ENCODE measurements at regions not wholly inside any gene's neighbourhood (a gene's known extent, or its start where the extent isn't known, plus 50 kb on each side); places are given as distances from the start of the nearest gene placed in this dataset.

DNA sequence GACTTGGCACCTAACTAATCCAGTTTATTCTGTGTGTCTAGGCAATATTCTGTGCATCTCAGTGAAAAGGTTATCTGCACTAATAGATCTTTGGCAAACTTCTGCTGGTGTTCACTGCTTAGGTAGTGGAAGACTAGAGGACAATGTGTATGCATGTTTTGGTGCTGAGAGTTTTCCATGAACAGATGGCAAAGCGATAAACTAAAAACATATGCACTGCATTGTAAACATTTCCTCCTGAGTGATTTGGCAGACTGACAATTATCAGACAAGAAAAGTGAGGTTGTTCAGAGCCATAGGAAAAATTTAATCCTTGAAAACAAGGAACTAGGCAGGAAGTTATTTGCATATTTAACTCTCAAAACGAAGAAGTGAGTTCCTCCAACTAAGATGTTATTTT is 400.4 kb downstream of the ATP23 start:
- no peaks in the 10 kb centered on the region for H3K36me3 ChIP-seq (replicated peaks in 1 of 2; ENCODE audit: control extremely low read depth in 1 of 2, control insufficient read depth in 1 of 2, extremely low read depth in 1 of 2, insufficient read depth in 2 of 2, low read length in 1 of 2)
- TF ChIP-seq, protein P1, sequence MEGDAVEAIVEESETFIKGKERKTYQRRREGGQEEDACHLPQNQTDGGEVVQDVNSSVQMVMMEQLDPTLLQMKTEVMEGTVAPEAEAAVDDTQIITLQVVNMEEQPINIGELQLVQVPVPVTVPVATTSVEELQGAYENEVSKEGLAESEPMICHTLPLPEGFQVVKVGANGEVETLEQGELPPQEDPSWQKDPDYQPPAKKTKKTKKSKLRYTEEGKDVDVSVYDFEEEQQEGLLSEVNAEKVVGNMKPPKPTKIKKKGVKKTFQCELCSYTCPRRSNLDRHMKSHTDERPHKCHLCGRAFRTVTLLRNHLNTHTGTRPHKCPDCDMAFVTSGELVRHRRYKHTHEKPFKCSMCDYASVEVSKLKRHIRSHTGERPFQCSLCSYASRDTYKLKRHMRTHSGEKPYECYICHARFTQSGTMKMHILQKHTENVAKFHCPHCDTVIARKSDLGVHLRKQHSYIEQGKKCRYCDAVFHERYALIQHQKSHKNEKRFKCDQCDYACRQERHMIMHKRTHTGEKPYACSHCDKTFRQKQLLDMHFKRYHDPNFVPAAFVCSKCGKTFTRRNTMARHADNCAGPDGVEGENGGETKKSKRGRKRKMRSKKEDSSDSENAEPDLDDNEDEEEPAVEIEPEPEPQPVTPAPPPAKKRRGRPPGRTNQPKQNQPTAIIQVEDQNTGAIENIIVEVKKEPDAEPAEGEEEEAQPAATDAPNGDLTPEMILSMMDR (IDR thresholded peaks at IDR 0.05): no peak
- TF ChIP-seq EZH2 (IDR thresholded peaks at IDR 0.05; ENCODE audit: borderline replicate concordance, insufficient read depth, low read depth, low read length, poor library complexity, severe bottlenecking): no peak
- no peak overlapping the region for H3K27ac ChIP-seq (ENCODE audit: low read length in 2 of 2)
- no peak overlapping the region for H3K9ac ChIP-seq (ENCODE audit: low read length)
- POLR2A ChIA-PET: no interaction called here
- no peak for ATAC-seq (ENCODE audit: low read depth)
- WGBS (ENCODE audit: insufficient coverage): no CpG with 5 or more reads among the region's 2 CpGs
- CTCF ChIA-PET: interaction anchor here (0.9 kb wide), 1 partner anchor 9 kb away, joined by 3 read pairs; no protein-coding TSS in a partner anchor
- H3K4me1 ChIP-seq (ENCODE audit: control insufficient read depth in 2 of 2, insufficient read depth in 2 of 2, low read length in 2 of 2): peaks cover 0 to 3% of the 10 kb centered on the region in 2 donors
- no peak for DNase-seq
- H2AFZ ChIP-seq (ENCODE audit: insufficient read depth, low read depth, low read length, poor library complexity, severe bottlenecking): no peak overlapping the region
- H3K4me3 Mint-ChIP-seq: no peak overlapping the region
- no peaks in the 10 kb centered on the region for H3K27me3 ChIP-seq (replicated peaks in 1 of 4; ENCODE audit: control extremely low read depth in 1 of 4, control insufficient read depth in 3 of 4, insufficient read depth in 4 of 4, low read length in 3 of 4)
- H3K4me3 ChIP-seq (ENCODE audit: control extremely low read depth in 1 of 5, extremely low read depth in 1 of 5, insufficient read depth in 1 of 5, low read depth in 2 of 5, low read length in 4 of 5): no peak overlapping the region
- H3K9me3 ChIP-seq (ENCODE audit: control extremely low read depth in 1 of 3, control insufficient read depth in 2 of 3, insufficient read depth in 1 of 3, low read length in 2 of 3): no peaks in the 10 kb centered on the region
- peaks cover 8% of the 10 kb centered on the region for H3K27me3 Mint-ChIP-seq
- no peak overlapping the region for H3K4me2 ChIP-seq (replicated peaks; ENCODE audit: low read depth, low read length, poor library complexity, severe bottlenecking)
- peaks cover 3% of the 10 kb centered on the region for H3K4me1 Mint-ChIP-seq
- H3K27ac Mint-ChIP-seq: no peak overlapping the region
- H4K20me1 ChIP-seq (ENCODE audit: control insufficient read depth, insufficient read depth, low read length, poor library complexity, severe bottlenecking): no peaks in the 10 kb centered on the region
- H3K9me3 Mint-ChIP-seq (ENCODE audit: insufficient read depth): no peaks in the 10 kb centered on the region
- intact Hi-C loops (cut with micrococcal nuclease): no loop called here
- H3K79me2 ChIP-seq (ENCODE audit: control insufficient read depth, insufficient read depth, low read length): no peaks in the 10 kb centered on the region

DNA sequence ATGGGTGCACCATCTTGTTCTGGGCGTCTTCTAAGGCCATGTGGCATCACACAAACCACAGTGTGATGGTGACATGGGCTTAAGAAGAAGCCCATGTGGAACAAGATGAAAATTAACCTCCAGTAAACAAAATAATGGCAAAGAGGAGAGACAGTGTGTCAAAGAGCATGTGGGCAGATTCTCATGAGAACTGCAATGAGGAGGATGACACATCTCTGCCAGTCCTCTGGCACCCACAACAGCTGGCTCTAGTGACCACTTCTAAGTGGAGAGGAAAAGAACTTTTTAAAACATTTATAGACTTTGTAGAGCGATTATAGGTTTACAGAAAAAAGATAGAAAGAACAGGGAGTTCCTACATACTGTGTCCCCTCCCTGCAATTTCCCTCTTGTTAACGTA is 401.4 kb downstream of the ATP23 start:
- Histone ChIP-seq H3K9me3 (ENCODE audit: control extremely low read depth in 1 of 3, control insufficient read depth in 2 of 3, insufficient read depth in 1 of 3, low read length in 2 of 3) (no peaks in the 10 kb centered on the region), H3K4me2 (replicated peaks; ENCODE audit: low read depth, low read length, poor library complexity, severe bottlenecking) (no peak overlapping the region), H3K27me3 (replicated peaks in 1 of 4; ENCODE audit: control extremely low read depth in 1 of 4, control insufficient read depth in 3 of 4, insufficient read depth in 4 of 4, low read length in 3 of 4) (no peaks in the 10 kb centered on the region), H3K36me3 (replicated peaks in 1 of 2; ENCODE audit: control extremely low read depth in 1 of 2, control insufficient read depth in 1 of 2, extremely low read depth in 1 of 2, insufficient read depth in 2 of 2, low read length in 1 of 2) (no peaks in the 10 kb centered on the region), H3K4me1 (ENCODE audit: control insufficient read depth in 2 of 2, insufficient read depth in 2 of 2, low read length in 2 of 2) (no peaks in the 10 kb centered on the region), H3K4me3 (ENCODE audit: control extremely low read depth in 1 of 5, extremely low read depth in 1 of 5, insufficient read depth in 1 of 5, low read depth in 2 of 5, low read length in 4 of 5) (no peak overlapping the region), H3K9ac (ENCODE audit: low read length) (no peak overlapping the region), H2AFZ (ENCODE audit: insufficient read depth, low read depth, low read length, poor library complexity, severe bottlenecking) (no peak overlapping the region), H3K79me2 (ENCODE audit: control insufficient read depth, insufficient read depth, low read length) (no peaks in the 10 kb centered on the region), H4K20me1 (ENCODE audit: control insufficient read depth, insufficient read depth, low read length, poor library complexity, severe bottlenecking) (no peaks in the 10 kb centered on the region), H3K27ac (ENCODE audit: low read length in 2 of 2) (no peak overlapping the region)
- no CpG with 5 or more reads among the region's 3 CpGs for WGBS (ENCODE audit: insufficient coverage)
- ATAC-seq (ENCODE audit: low read depth) (no peak), DNase-seq (no peak)
- peaks cover 13% of the 10 kb centered on the region for H3K27me3 Mint-ChIP-seq
- ChIA-PET POLR2A (no interaction called here), CTCF (interaction anchor here (0.9 kb wide), 1 partner anchor 8 kb away, joined by 3 read pairs; no protein-coding TSS in a partner anchor)
- intact Hi-C loops (cut with micrococcal nuclease): no loop called here
- TF ChIP-seq, protein P1 (IDR thresholded peaks at IDR 0.05): no peak
- TF ChIP-seq EZH2 (IDR thresholded peaks at IDR 0.05; ENCODE audit: borderline replicate concordance, insufficient read depth, low read depth, low read length, poor library complexity, severe bottlenecking): no peak
- no peak overlapping the region for H3K4me3 Mint-ChIP-seq
- H3K9me3 Mint-ChIP-seq (ENCODE audit: insufficient read depth): no peaks in the 10 kb centered on the region
- no peaks in the 10 kb centered on the region for H3K4me1 Mint-ChIP-seq
- H3K27ac Mint-ChIP-seq: no peak overlapping the region

Data from B cell (primary cell).